MCF 10A (cell line): ENCODE measurements at regions not wholly inside any gene's neighbourhood (a gene's known extent, or its start where the extent isn't known, plus 50 kb on each side); places are given as distances from the start of the nearest gene placed in this dataset.

Source experiments
- BruUV-seq: library from RNA; stranded (reverse); fragments of 400-500 nt; replicated peaks from 2 replicates; lab custom pipeline; 2021; lab: Mats Ljungman, UMichigan
- CTCF ChIA-PET: fragments of 300-600 bp; sonication (Branson Sonifier 250); formaldehyde crosslinking; extraction: SDS; loops from one replicate; lab custom pipeline; 2021; ENCODE audit warnings: antibody characterized with exemption, inconsistent platforms; lab: Yijun Ruan, JAX
- POLR2A ChIA-PET: fragments of 300-600, 350-650 bp; sonication (Branson Sonifier 250); formaldehyde crosslinking; extraction: SDS; loops from one replicate; lab custom pipeline; 2020; ENCODE audit warnings: antibody characterized with exemption, inconsistent platforms; lab: Yijun Ruan, JAX
- DNase-seq: peaks from one replicate; pipeline ENCODE4 v3.0.0-alpha.2; 2018; ENCODE audit not compliant: unreplicated experiment
- H3K27ac Mint-ChIP-seq: one replicate; pipeline ENCODE4 v1.8.0; 2022; ENCODE audit warnings: mild to moderate bottlenecking, low read depth, mixed read lengths; ENCODE audit not compliant: unreplicated experiment
- H3K27me3 Mint-ChIP-seq: one replicate; pipeline ENCODE4 v1.8.0; 2022; ENCODE audit warnings: mixed read lengths; ENCODE audit not compliant: insufficient read depth, unreplicated experiment
- H3K36me3 Mint-ChIP-seq: one replicate; pipeline ENCODE4 v1.8.0; 2022; ENCODE audit warnings: mild to moderate bottlenecking, moderate library complexity, mixed read lengths; ENCODE audit not compliant: insufficient read depth, unreplicated experiment
- H3K4me1 Mint-ChIP-seq: one replicate; pipeline ENCODE4 v1.8.0; 2022; ENCODE audit warnings: mixed read lengths; ENCODE audit not compliant: insufficient read depth, unreplicated experiment
- H3K4me3 Mint-ChIP-seq: one replicate; pipeline ENCODE4 v1.8.0; 2022; ENCODE audit warnings: mild to moderate bottlenecking, moderate library complexity, mixed read lengths; ENCODE audit not compliant: unreplicated experiment
- H3K9me3 Mint-ChIP-seq: one replicate; pipeline ENCODE4 v1.8.0; 2022; ENCODE audit warnings: mixed read lengths; ENCODE audit not compliant: unreplicated experiment
- intact Hi-C: fragments of 100-400 bp; cut with micrococcal nuclease; formaldehyde crosslinking; loops from 2 replicates; pipeline ENCODE4 v1.14.1; 2022
- TF ChIP-seq, protein P1 (sequence below): fragments of 200-600 bp; IDR thresholded peaks from one replicate; pipeline ENCODE4 v1.8.0; 2022; ENCODE audit warnings: antibody characterized with exemption, mild to moderate bottlenecking; ENCODE audit not compliant: unreplicated experiment

DNA sequence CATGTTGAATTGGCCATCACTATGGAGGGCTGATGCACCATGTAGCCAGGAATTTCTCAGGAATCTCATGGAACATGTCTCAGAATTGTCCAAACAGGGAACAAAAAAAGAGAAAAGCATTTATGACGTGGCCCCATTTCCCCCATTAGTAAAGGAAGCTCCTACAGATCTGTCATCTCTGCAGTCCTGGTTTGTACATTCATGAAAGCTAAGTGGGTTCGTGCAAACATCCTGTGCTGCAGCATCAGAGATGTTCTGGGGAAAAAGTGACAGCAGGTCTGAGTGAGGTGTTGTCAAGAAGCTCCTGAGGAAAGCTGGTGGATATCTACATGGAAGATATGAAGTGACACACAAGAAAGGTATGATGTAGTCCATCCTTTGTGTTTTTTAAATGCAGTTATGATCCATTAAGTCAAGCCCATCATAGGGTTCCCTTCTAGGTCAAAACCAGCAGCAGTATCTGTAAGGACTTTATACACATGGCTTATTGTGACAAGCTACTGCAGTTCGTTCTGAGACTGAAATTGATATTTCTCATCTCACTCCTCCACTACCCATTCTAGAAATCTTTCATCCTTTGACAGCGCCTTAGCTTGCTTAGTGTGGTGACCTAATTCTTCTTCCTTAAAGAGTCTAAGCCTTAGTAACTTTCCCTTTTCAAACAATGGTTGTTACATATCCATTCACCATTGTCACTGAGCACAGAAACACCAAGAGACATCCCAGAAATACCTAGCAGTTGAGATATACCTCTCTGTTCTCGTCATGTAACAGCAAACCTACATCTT lies 200.0 kb upstream of the TCF21 start:
- Mint-ChIP-seq H3K4me1 (no peaks in the 10 kb centered on the region), H3K27ac (no peak overlapping the region), H3K27me3 (no peaks in the 10 kb centered on the region), H3K9me3 (peaks cover 6% of the 10 kb centered on the region), H3K36me3 (no peaks in the 10 kb centered on the region), H3K4me3 (no peak overlapping the region)
- TF ChIP-seq, protein P1, sequence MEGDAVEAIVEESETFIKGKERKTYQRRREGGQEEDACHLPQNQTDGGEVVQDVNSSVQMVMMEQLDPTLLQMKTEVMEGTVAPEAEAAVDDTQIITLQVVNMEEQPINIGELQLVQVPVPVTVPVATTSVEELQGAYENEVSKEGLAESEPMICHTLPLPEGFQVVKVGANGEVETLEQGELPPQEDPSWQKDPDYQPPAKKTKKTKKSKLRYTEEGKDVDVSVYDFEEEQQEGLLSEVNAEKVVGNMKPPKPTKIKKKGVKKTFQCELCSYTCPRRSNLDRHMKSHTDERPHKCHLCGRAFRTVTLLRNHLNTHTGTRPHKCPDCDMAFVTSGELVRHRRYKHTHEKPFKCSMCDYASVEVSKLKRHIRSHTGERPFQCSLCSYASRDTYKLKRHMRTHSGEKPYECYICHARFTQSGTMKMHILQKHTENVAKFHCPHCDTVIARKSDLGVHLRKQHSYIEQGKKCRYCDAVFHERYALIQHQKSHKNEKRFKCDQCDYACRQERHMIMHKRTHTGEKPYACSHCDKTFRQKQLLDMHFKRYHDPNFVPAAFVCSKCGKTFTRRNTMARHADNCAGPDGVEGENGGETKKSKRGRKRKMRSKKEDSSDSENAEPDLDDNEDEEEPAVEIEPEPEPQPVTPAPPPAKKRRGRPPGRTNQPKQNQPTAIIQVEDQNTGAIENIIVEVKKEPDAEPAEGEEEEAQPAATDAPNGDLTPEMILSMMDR, result no peak
- no TSS peak for BruUV-seq
- DNase-seq, result no peak
- intact Hi-C loops, result no loop called here
- POLR2A ChIA-PET, result interaction anchor here (0.5 kb wide), 1 partner anchor 18 kb away, joined by 4 read pairs; no protein-coding TSS in a partner anchor
- CTCF ChIA-PET, result interaction anchor here (0.5 to 2.0 kb wide), 2 partner anchors 32 to 228 kb away, joined by 3 to 4 read pairs; no protein-coding TSS in a partner anchor

- DNase-seq, result no peak
- Mint-ChIP-seq H3K27ac (no peak overlapping the region), H3K4me3 (no peak overlapping the region), H3K4me1 (no peaks in the 10 kb centered on the region), H3K36me3 (no peaks in the 10 kb centered on the region), H3K9me3 (peaks cover 6% of the 10 kb centered on the region), H3K27me3 (no peaks in the 10 kb centered on the region)
- TF ChIP-seq, protein P1, result no peak
- ChIA-PET POLR2A (no interaction called here), CTCF (no interaction called here)
- no TSS peak for BruUV-seq
- intact Hi-C loops, result no loop called here
Measured at GRCh38 chr6:133689863-133690262, 199.1 kb upstream of the TCF21 start.

- Mint-ChIP-seq H3K36me3 (no peaks in the 10 kb centered on the region), H3K4me3 (no peak overlapping the region), H3K27me3 (no peaks in the 10 kb centered on the region), H3K9me3 (peaks cover 6% of the 10 kb centered on the region), H3K4me1 (no peaks in the 10 kb centered on the region), H3K27ac (no peak overlapping the region)
- no TSS peak for BruUV-seq
- DNase-seq, result no peak
- intact Hi-C loops, result no loop called here
- POLR2A ChIA-PET, result interaction anchor here (1.2 kb wide), 1 partner anchor 11 kb away, joined by 3 read pairs; no protein-coding TSS in a partner anchor
- TF ChIP-seq, protein P1, result no peak
- CTCF ChIA-PET, result interaction anchor here (0.6 kb wide), 2 partner anchors 49 to 1238 kb away, joined by 3 read pairs; no protein-coding TSS in a partner anchor
Measured at GRCh38 chr6:133693565-133693964, 195.3 kb upstream of the TCF21 start.

DNA sequence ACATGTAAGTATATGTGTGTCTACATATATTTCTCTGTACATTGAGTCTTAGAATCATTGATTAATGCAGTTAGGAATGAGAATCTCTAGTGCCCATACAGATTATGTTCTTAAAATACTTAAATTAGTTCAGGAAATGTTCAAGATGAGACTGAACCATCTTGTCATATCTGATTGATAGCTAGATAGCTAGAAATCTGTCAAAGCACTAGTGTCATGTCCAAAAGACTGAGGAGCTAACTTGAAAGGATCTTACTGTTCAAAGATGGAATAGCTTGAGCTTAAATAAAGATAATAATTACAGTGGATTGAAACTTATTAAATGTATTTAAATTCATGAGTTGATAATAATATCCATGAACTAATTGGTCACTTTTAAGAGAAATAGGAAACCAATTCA lies 191.7 kb upstream of the TCF21 start:
- ChIA-PET CTCF (no interaction called here), POLR2A (interaction anchor here (0.8 to 1.3 kb wide), 2 partner anchors 36 to 105 kb away, joined by 3 read pairs; no protein-coding TSS in a partner anchor)
- Mint-ChIP-seq H3K27me3 (no peaks in the 10 kb centered on the region), H3K4me3 (no peak overlapping the region), H3K27ac (no peak overlapping the region), H3K9me3 (peaks cover 15% of the 10 kb centered on the region), H3K4me1 (peaks cover 7% of the 10 kb centered on the region), H3K36me3 (peaks cover 5% of the 10 kb centered on the region)
- intact Hi-C loops, result no loop called here
- TF ChIP-seq, protein P1, result no peak
- BruUV-seq, result no TSS peak
- no peak for DNase-seq
